GM23338 (cell line): ENCODE measurements at regions not wholly inside any gene's neighbourhood (a gene's known extent, or its start where the extent isn't known, plus 50 kb on each side); places are given as distances from the start of the nearest gene placed in this dataset.

Experiments used
- ATAC-seq: fragments of 200-7000 bp; cut with Tn5 transposase; 3 replicates; pipeline ENCODE4 v1.9.1; 2020
- DNase-seq: peaks from one replicate; pipeline ENCODE4 v3.0.0-alpha.2; 2015; ENCODE audit warnings: low spot score
- H2AFZ ChIP-seq: fragments of 200-600 bp; sonication (generic); 2 replicates; pipeline ENCODE4 v1.8.0; 2016; ENCODE audit warnings: antibody characterized with exemption, mild to moderate bottlenecking, moderate library complexity
- H3F3A ChIP-seq: fragments of 200-600 bp; sonication (generic); replicated peaks from 2 replicates; pipeline ENCODE4 v1.8.0; 2017; ENCODE audit warnings: antibody characterized with exemption, mixed run types, low read depth
- H3K27ac ChIP-seq: fragments of 200-600 bp; sonication (generic); 2 replicates; pipeline ENCODE4 v1.6.1; 2016; ENCODE audit warnings: low read depth
- H3K27me3 ChIP-seq: fragments of 200-600 bp; sonication (generic); 2 replicates; pipeline ENCODE4 v1.8.0; 2016; ENCODE audit warnings: mild to moderate bottlenecking, mixed run types, moderate library complexity; ENCODE audit not compliant: insufficient read depth
- H3K36me3 ChIP-seq: fragments of 200-600 bp; sonication (generic); 2 replicates; pipeline ENCODE4 v1.8.0; 2016; ENCODE audit warnings: mild to moderate bottlenecking; ENCODE audit not compliant: insufficient read depth
- H3K4me1 ChIP-seq: fragments of 200-600 bp; sonication (generic); 2 replicates; pipeline ENCODE4 v1.8.0; 2016; ENCODE audit warnings: mild to moderate bottlenecking, moderate library complexity; ENCODE audit not compliant: insufficient read depth
- H3K4me2 ChIP-seq: fragments of 200-600 bp; sonication (generic); 2 replicates; pipeline ENCODE4 v1.7.1; 2017; ENCODE audit warnings: mixed run types
- H3K4me3 ChIP-seq: fragments of 200-600 bp; sonication (generic); 2 replicates; pipeline ENCODE4 v1.6.1; 2016; ENCODE audit warnings: mixed run types
- H3K79me2 ChIP-seq: fragments of 200-600 bp; sonication (generic); replicated peaks from 2 replicates; pipeline ENCODE4 v1.8.0; 2017; ENCODE audit warnings: mild to moderate bottlenecking; ENCODE audit not compliant: insufficient read depth
- H3K9me2 ChIP-seq: fragments of 200-600 bp; sonication (generic); 2 replicates; pipeline ENCODE4 v1.8.0; 2017; ENCODE audit not compliant: insufficient read depth
- H4K20me1 ChIP-seq: fragments of 200-600 bp; sonication (generic); replicated peaks from 2 replicates; pipeline ENCODE4 v1.8.0; 2017; ENCODE audit warnings: mild to moderate bottlenecking; ENCODE audit not compliant: insufficient read depth
- H3K27ac Mint-ChIP-seq: 2 replicates; pipeline ENCODE4 v1.8.0; 2020; ENCODE audit warnings: inconsistent platforms, mild to moderate bottlenecking, moderate library complexity, mixed read lengths
- H3K27me3 Mint-ChIP-seq: 3 replicates; pipeline ENCODE4 v1.8.0; 2022; ENCODE audit warnings: low read depth, mild to moderate bottlenecking, moderate library complexity, mixed read lengths, inconsistent platforms; ENCODE audit not compliant: insufficient read depth, poor library complexity
- H3K36me3 Mint-ChIP-seq: 3 replicates; pipeline ENCODE4 v1.8.0; 2021; ENCODE audit warnings: low read depth, mild to moderate bottlenecking, inconsistent platforms, moderate library complexity, mixed read lengths
- H3K4me1 Mint-ChIP-seq: 3 replicates; pipeline ENCODE4 v1.8.0; 2020; ENCODE audit warnings: mild to moderate bottlenecking, inconsistent platforms, mixed read lengths
- H3K4me3 Mint-ChIP-seq: 3 replicates; pipeline ENCODE4 v1.8.0; 2021; ENCODE audit warnings: moderate library complexity, mild to moderate bottlenecking, inconsistent platforms, mixed read lengths
- H3K9me3 Mint-ChIP-seq: 3 replicates; pipeline ENCODE4 v1.8.0; 2020; ENCODE audit warnings: moderate library complexity, mild to moderate bottlenecking, inconsistent platforms, mixed read lengths
- CREB1 ChIP-seq: fragments of 250-450 bp; sonication (Bioruptor Pico); IDR thresholded peaks from 2 replicates; pipeline ENCODE4 v1.5.0; 2020; ENCODE audit warnings: low read depth, mild to moderate bottlenecking, moderate library complexity
- EZH2 ChIP-seq: fragments of 200-600 bp; sonication (generic); IDR thresholded peaks from one replicate; pipeline ENCODE4 v1.8.0; 2017; ENCODE audit warnings: antibody characterized with exemption, mild to moderate bottlenecking, low read depth; ENCODE audit not compliant: unreplicated experiment
- EZH2phosphoT487 ChIP-seq: fragments of 200-600 bp; sonication (generic); IDR thresholded peaks from one replicate; pipeline ENCODE4 v1.8.1; 2018; ENCODE audit warnings: antibody characterized with exemption; ENCODE audit not compliant: unreplicated experiment
- JUNB ChIP-seq: IDR thresholded peaks from one replicate; pipeline ENCODE4 v1.6.1; 2016; ENCODE audit warnings: antibody characterized with exemption; ENCODE audit not compliant: unreplicated experiment
- NANOG ChIP-seq: IDR thresholded peaks from 2 replicates; pipeline ENCODE4 v1.6.1; 2016; ENCODE audit warnings: antibody characterized with exemption, borderline replicate concordance
- POLR2AphosphoS5 ChIP-seq: IDR thresholded peaks from 2 replicates; pipeline ENCODE4 v1.6.1; 2016; ENCODE audit warnings: antibody characterized with exemption, low read depth
- STAT1 ChIP-seq: IDR thresholded peaks from one replicate; pipeline ENCODE4 v1.6.1; 2016; ENCODE audit warnings: antibody characterized with exemption; ENCODE audit not compliant: unreplicated experiment
- ZNF114 ChIP-seq: fragments of 250-450 bp; sonication (Bioruptor Pico); IDR thresholded peaks from 2 replicates; pipeline ENCODE4 v1.5.0; 2020; ENCODE audit warnings: mild to moderate bottlenecking, moderate library complexity
- ZNF331 ChIP-seq: fragments of 250-450 bp; sonication (Bioruptor Pico); IDR thresholded peaks from 2 replicates; pipeline ENCODE4 v1.5.0; 2020; ENCODE audit warnings: low read depth, mild to moderate bottlenecking, moderate library complexity
- TF ChIP-seq, protein P1 (sequence below): fragments of 250-450 bp; sonication (Bioruptor Pico); IDR thresholded peaks from 2 replicates; pipeline ENCODE4 v1.5.0; 2020; ENCODE audit warnings: mild to moderate bottlenecking, moderate library complexity
- TF ChIP-seq, protein P2 (sequence below), 2 experiments: fragments of 200-600 bp in 1 of 2; sonication (generic) in 1 of 2; conservative IDR thresholded peaks; 2 replicates each; pipeline versions ENCODE4 v1.5.1 to v1.6.1; 2016 to 2017; ENCODE audit warnings: antibody characterized with exemption in 2 of 2, low read depth in 2 of 2, mild to moderate bottlenecking in 2 of 2, moderate library complexity in 1 of 2
- TF ChIP-seq, protein P3 (sequence below): IDR thresholded peaks from 2 replicates; pipeline ENCODE4 v1.6.1; 2016; ENCODE audit warnings: antibody characterized with exemption
- TF ChIP-seq, protein P4 (sequence below): IDR thresholded peaks from one replicate; pipeline ENCODE4 v1.6.1; 2018; ENCODE audit warnings: antibody characterized with exemption; ENCODE audit not compliant: unreplicated experiment

DNA sequence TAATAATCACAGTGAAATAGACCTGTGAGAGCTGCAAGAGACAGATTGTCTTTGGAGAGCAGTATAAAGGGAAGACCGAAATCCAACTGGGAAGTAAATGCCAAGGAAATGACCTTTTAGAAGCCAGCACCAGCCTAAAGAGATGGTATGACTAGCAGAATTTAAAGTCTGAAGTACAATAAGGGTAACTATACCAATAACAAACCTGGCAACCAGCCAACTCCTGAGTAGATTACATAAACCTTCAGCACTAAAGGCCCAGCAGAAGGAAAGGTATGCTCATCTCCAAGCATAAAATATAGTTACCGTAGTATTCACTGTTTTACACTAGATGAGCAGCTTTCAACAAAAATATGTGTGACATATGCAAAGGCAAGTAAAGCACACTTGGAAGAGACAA, 155.1 kb upstream of the SATB1 start:
- H3K9me3 Mint-ChIP-seq = peaks cover 4% of the 10 kb centered on the region; the same call in 2 of the 3 replicates
- TF ChIP-seq CREB1 (CRISPR knock-in tag) (no peak), EZH2 (no peak), ZNF114 (CRISPR knock-in tag) (no peak), EZH2phosphoT487 (no peak), ZNF331 (CRISPR knock-in tag) (no peak), POLR2AphosphoS5 (no peak), STAT1 (no peak), JUNB (no peak), NANOG (no peak)
- TF ChIP-seq, protein P1, sequence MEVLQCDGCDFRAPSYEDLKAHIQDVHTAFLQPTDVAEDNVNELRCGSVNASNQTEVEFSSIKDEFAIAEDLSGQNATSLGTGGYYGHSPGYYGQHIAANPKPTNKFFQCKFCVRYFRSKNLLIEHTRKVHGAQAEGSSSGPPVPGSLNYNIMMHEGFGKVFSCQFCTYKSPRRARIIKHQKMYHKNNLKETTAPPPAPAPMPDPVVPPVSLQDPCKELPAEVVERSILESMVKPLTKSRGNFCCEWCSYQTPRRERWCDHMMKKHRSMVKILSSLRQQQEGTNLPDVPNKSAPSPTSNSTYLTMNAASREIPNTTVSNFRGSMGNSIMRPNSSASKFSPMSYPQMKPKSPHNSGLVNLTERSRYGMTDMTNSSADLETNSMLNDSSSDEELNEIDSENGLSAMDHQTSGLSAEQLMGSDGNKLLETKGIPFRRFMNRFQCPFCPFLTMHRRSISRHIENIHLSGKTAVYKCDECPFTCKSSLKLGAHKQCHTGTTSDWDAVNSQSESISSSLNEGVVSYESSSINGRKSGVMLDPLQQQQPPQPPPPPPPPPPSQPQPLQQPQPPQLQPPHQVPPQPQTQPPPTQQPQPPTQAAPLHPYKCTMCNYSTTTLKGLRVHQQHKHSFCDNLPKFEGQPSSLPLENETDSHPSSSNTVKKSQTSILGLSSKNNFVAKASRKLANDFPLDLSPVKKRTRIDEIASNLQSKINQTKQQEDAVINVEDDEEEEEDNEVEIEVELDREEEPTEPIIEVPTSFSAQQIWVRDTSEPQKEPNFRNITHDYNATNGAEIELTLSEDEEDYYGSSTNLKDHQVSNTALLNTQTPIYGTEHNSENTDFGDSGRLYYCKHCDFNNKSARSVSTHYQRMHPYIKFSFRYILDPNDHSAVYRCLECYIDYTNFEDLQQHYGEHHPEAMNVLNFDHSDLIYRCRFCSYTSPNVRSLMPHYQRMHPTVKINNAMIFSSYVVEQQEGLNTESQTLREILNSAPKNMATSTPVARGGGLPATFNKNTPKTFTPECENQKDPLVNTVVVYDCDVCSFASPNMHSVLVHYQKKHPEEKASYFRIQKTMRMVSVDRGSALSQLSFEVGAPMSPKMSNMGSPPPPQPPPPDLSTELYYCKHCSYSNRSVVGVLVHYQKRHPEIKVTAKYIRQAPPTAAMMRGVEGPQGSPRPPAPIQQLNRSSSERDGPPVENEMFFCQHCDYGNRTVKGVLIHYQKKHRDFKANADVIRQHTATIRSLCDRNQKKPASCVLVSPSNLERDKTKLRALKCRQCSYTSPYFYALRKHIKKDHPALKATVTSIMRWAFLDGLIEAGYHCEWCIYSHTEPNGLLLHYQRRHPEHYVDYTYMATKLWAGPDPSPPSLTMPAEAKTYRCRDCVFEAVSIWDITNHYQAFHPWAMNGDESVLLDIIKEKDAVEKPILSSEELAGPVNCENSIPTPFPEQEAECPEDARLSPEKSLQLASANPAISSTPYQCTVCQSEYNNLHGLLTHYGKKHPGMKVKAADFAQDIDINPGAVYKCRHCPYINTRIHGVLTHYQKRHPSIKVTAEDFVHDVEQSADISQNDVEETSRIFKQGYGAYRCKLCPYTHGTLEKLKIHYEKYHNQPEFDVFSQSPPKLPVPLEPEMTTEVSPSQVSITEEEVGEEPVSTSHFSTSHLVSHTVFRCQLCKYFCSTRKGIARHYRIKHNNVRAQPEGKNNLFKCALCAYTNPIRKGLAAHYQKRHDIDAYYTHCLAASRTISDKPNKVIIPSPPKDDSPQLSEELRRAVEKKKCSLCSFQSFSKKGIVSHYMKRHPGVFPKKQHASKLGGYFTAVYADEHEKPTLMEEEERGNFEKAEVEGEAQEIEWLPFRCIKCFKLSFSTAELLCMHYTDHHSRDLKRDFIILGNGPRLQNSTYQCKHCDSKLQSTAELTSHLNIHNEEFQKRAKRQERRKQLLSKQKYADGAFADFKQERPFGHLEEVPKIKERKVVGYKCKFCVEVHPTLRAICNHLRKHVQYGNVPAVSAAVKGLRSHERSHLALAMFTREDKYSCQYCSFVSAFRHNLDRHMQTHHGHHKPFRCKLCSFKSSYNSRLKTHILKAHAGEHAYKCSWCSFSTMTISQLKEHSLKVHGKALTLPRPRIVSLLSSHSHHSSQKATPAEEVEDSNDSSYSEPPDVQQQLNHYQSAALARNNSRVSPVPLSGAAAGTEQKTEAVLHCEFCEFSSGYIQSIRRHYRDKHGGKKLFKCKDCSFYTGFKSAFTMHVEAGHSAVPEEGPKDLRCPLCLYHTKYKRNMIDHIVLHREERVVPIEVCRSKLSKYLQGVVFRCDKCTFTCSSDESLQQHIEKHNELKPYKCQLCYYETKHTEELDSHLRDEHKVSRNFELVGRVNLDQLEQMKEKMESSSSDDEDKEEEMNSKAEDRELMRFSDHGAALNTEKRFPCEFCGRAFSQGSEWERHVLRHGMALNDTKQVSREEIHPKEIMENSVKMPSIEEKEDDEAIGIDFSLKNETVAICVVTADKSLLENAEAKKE = no peak
- TF ChIP-seq, protein P2, sequence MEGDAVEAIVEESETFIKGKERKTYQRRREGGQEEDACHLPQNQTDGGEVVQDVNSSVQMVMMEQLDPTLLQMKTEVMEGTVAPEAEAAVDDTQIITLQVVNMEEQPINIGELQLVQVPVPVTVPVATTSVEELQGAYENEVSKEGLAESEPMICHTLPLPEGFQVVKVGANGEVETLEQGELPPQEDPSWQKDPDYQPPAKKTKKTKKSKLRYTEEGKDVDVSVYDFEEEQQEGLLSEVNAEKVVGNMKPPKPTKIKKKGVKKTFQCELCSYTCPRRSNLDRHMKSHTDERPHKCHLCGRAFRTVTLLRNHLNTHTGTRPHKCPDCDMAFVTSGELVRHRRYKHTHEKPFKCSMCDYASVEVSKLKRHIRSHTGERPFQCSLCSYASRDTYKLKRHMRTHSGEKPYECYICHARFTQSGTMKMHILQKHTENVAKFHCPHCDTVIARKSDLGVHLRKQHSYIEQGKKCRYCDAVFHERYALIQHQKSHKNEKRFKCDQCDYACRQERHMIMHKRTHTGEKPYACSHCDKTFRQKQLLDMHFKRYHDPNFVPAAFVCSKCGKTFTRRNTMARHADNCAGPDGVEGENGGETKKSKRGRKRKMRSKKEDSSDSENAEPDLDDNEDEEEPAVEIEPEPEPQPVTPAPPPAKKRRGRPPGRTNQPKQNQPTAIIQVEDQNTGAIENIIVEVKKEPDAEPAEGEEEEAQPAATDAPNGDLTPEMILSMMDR (conservative IDR thresholded peaks at IDR 0.05; ENCODE audit: low read depth in 2 of 2) = no peak
- TF ChIP-seq, protein P3, sequence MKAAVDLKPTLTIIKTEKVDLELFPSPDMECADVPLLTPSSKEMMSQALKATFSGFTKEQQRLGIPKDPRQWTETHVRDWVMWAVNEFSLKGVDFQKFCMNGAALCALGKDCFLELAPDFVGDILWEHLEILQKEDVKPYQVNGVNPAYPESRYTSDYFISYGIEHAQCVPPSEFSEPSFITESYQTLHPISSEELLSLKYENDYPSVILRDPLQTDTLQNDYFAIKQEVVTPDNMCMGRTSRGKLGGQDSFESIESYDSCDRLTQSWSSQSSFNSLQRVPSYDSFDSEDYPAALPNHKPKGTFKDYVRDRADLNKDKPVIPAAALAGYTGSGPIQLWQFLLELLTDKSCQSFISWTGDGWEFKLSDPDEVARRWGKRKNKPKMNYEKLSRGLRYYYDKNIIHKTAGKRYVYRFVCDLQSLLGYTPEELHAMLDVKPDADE = no peak
- TF ChIP-seq, protein P4, sequence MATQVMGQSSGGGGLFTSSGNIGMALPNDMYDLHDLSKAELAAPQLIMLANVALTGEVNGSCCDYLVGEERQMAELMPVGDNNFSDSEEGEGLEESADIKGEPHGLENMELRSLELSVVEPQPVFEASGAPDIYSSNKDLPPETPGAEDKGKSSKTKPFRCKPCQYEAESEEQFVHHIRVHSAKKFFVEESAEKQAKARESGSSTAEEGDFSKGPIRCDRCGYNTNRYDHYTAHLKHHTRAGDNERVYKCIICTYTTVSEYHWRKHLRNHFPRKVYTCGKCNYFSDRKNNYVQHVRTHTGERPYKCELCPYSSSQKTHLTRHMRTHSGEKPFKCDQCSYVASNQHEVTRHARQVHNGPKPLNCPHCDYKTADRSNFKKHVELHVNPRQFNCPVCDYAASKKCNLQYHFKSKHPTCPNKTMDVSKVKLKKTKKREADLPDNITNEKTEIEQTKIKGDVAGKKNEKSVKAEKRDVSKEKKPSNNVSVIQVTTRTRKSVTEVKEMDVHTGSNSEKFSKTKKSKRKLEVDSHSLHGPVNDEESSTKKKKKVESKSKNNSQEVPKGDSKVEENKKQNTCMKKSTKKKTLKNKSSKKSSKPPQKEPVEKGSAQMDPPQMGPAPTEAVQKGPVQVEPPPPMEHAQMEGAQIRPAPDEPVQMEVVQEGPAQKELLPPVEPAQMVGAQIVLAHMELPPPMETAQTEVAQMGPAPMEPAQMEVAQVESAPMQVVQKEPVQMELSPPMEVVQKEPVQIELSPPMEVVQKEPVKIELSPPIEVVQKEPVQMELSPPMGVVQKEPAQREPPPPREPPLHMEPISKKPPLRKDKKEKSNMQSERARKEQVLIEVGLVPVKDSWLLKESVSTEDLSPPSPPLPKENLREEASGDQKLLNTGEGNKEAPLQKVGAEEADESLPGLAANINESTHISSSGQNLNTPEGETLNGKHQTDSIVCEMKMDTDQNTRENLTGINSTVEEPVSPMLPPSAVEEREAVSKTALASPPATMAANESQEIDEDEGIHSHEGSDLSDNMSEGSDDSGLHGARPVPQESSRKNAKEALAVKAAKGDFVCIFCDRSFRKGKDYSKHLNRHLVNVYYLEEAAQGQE = no peak
- ATAC-seq = no peak
- Histone ChIP-seq H3K4me3 (no peak overlapping the region), H3K36me3 (0 out of 2 replicates have a peak, but pooled peaks cover 3% of the 10 kb centered on the region), H3K27ac (no peak overlapping the region), H4K20me1 (no peaks in the 10 kb centered on the region), H3K79me2 (no peaks in the 10 kb centered on the region), H3F3A (no peaks in the 10 kb centered on the region), H3K27me3 (no peaks in the 10 kb centered on the region), H2AFZ (no peak overlapping the region), H3K4me1 (no peaks in the 10 kb centered on the region), H3K4me2 (no peak overlapping the region), H3K9me2 (peaks cover 2% of the 10 kb centered on the region; the same call in 1 of the 2 replicates)
- H3K27me3 Mint-ChIP-seq = no peaks in the 10 kb centered on the region
- H3K4me3 Mint-ChIP-seq = no peak overlapping the region
- no peaks in the 10 kb centered on the region for H3K4me1 Mint-ChIP-seq
- no peak overlapping the region for H3K27ac Mint-ChIP-seq
- DNase-seq = no peak
- H3K36me3 Mint-ChIP-seq = no peaks in the 10 kb centered on the region; the same call in 2 of the 3 replicates
